Neuronal stem cell (in vitro differentiated cells): ENCODE measurements at regions not wholly inside any gene's neighbourhood (a gene's known extent, or its start where the extent isn't known, plus 50 kb on each side); places are given as distances from the start of the nearest gene placed in this dataset.

Experiments used
- DNase-seq: peaks from one replicate; pipeline ENCODE4 v3.0.0-alpha.2; 2013; ENCODE audit warnings: low spot score
- H2AFZ ChIP-seq: one replicate; pipeline ENCODE4 v1.6.1; 2013; ENCODE audit warnings: mild to moderate bottlenecking, low read length, inconsistent platforms
- H2AK5ac ChIP-seq: 2 replicates; pipeline ENCODE4 v1.6.1; 2013; ENCODE audit warnings: low read depth, mild to moderate bottlenecking, inconsistent platforms, low read length, moderate library complexity, mixed read lengths
- H2BK120ac ChIP-seq: 2 replicates; pipeline ENCODE4 v1.6.1; 2013; ENCODE audit warnings: low read depth, mild to moderate bottlenecking, inconsistent platforms, low read length, moderate library complexity, mixed read lengths
- H2BK12ac ChIP-seq: one replicate; pipeline ENCODE4 v1.6.1; 2013; ENCODE audit warnings: low read length, inconsistent platforms
- H2BK15ac ChIP-seq: 2 replicates; pipeline ENCODE4 v1.6.1; 2013; ENCODE audit warnings: mild to moderate bottlenecking, low read length, inconsistent platforms, mixed read lengths
- H2BK5ac ChIP-seq: one replicate; pipeline ENCODE4 v1.6.1; 2013; ENCODE audit warnings: inconsistent platforms, mild to moderate bottlenecking, low read length, moderate library complexity
- H3K14ac ChIP-seq: one replicate; pipeline ENCODE4 v1.6.1; 2013; ENCODE audit warnings: low read length, inconsistent platforms
- H3K18ac ChIP-seq: 2 replicates; pipeline ENCODE4 v1.6.1; 2013; ENCODE audit warnings: low read length, inconsistent platforms
- H3K23ac ChIP-seq: 2 replicates; pipeline ENCODE4 v1.6.1; 2013; ENCODE audit warnings: low read depth, mild to moderate bottlenecking, mixed read lengths, low read length, inconsistent platforms; ENCODE audit not compliant: poor library complexity
- H3K27ac ChIP-seq: replicated peaks from 3 replicates; pipeline ENCODE4 v1.5.1; 2013; ENCODE audit warnings: low read length, inconsistent platforms
- H3K27me3 ChIP-seq, 3 experiments: 2 replicates each; pipeline ENCODE4 v1.6.1; 2013; ENCODE audit warnings: low read length in 3 of 3, mild to moderate bottlenecking in 2 of 3, inconsistent platforms in 1 of 3, low read depth in 1 of 3, mixed read lengths in 1 of 3, moderate library complexity in 1 of 3; ENCODE audit not compliant: control insufficient read depth in 3 of 3, insufficient read depth in 3 of 3
- H3K36me3 ChIP-seq, 2 donors: replicated peaks in 1 of 2; 2 replicates each; pipeline ENCODE4 v1.6.1; 2013; ENCODE audit warnings: low read length in 2 of 2; ENCODE audit not compliant: control insufficient read depth in 2 of 2, insufficient read depth in 2 of 2
- H3K4ac ChIP-seq: 2 replicates; pipeline ENCODE4 v1.6.1; 2013; ENCODE audit warnings: inconsistent platforms, mild to moderate bottlenecking, low read length, moderate library complexity
- H3K4me1 ChIP-seq, 2 donors: 1 replicate in 1 of 2; 2 replicates in 1 of 2; pipeline ENCODE4 v1.6.1; 2013; ENCODE audit warnings: low read length in 2 of 2, low read depth in 1 of 2; ENCODE audit not compliant: control insufficient read depth in 2 of 2, insufficient read depth in 1 of 2
- H3K4me2 ChIP-seq: one replicate; pipeline ENCODE4 v1.6.1; 2013; ENCODE audit warnings: mild to moderate bottlenecking, low read length, inconsistent platforms; ENCODE audit not compliant: insufficient read depth, poor library complexity, severe bottlenecking
- H3K4me3 ChIP-seq, 2 donors: 2 replicates each; pipeline ENCODE4 v1.5.1; 2013; ENCODE audit warnings: low read length in 2 of 2, mild to moderate bottlenecking in 2 of 2, inconsistent platforms in 1 of 2, moderate library complexity in 1 of 2
- H3K79me1 ChIP-seq: one replicate; pipeline ENCODE4 v1.6.1; 2013; ENCODE audit warnings: low read depth, mild to moderate bottlenecking, inconsistent platforms, low read length, moderate library complexity
- H3K9ac ChIP-seq: one replicate; pipeline ENCODE4 v1.6.1; 2013; ENCODE audit warnings: mild to moderate bottlenecking, low read depth, low read length, inconsistent platforms; ENCODE audit not compliant: poor library complexity
- H3K9me3 ChIP-seq, 2 donors: replicated peaks in 1 of 2; 2 replicates each; pipeline versions ENCODE3 to v1.6.1; 2013; ENCODE audit warnings: low read length in 2 of 2, mild to moderate bottlenecking in 2 of 2, inconsistent platforms in 1 of 2, low read depth in 1 of 2, mixed read lengths in 1 of 2, moderate library complexity in 1 of 2; ENCODE audit not compliant: control insufficient read depth in 2 of 2, insufficient read depth in 1 of 2
- H4K8ac ChIP-seq: one replicate; pipeline ENCODE4 v1.6.1; 2013; ENCODE audit warnings: low read depth, mild to moderate bottlenecking, inconsistent platforms, low read length, moderate library complexity
- H4K91ac ChIP-seq: one replicate; pipeline ENCODE4 v1.6.1; 2013; ENCODE audit warnings: low read length, low read depth, mild to moderate bottlenecking, inconsistent platforms; ENCODE audit not compliant: poor library complexity
- WGBS, 2 donors: extraction: QIAGEN DNeasy Blood & Tissue Kit; methylation state at CpG; one replicate each; pipeline ENCODE4 v1.1.7; 2013; ENCODE audit warnings: missing lambda C conversion rate in 2 of 2, mixed read lengths in 1 of 2; ENCODE audit not compliant: insufficient read length in 2 of 2, insufficient replicate concordance in 1 of 2; ENCODE audit errors: extremely low coverage in 2 of 2; 5-methylcytosine and 5-hydroxymethylcytosine counted together

DNA sequence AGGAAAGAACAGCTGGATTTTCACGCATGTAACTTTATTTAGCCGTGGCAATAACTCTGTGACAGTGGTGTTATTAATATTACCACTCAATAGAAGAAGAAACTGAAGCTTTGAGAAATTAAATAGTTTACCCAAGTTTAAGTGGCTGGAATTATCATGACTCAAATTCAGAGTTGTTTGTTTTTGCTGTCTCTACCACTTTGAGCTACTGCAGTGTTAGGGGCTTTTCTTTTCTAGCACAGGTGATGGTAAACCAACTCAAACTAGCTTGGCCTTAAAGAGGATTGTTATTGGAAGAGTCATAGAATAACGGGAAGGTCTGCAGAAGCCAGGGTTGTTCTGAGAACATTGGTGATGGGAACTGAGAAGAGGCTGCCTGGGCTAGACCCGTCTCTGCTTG is 66.0 kb upstream of the PREP start:
- no peak overlapping the region for H2BK15ac ChIP-seq

GRCh38 chr6:105460860-105461259 is 58.0 kb upstream of the PREP start:
- no peak overlapping the region for H2BK5ac ChIP-seq
- no peak overlapping the region for H2BK15ac ChIP-seq
- no CpG with 5 or more reads among the region's 4 CpGs for WGBS, 2 donors
- no peak overlapping the region for H2BK12ac ChIP-seq
- no peaks in the 10 kb centered on the region for H3K27me3 ChIP-seq
- H3K27ac ChIP-seq: no peak overlapping the region
- H3K36me3 ChIP-seq: no peaks in the 10 kb centered on the region
- DNase-seq: no peak
- H3K4me2 ChIP-seq: no peak overlapping the region
- H4K91ac ChIP-seq: no peak overlapping the region
- peaks cover 0 to 2% of the 10 kb centered on the region in 2 donors for H3K4me1 ChIP-seq
- no peak overlapping the region for H2AK5ac ChIP-seq
- H3K14ac ChIP-seq: no peak overlapping the region
- no peak overlapping the region for H2AFZ ChIP-seq
- no peaks in the 10 kb centered on the region for H3K79me1 ChIP-seq
- no peak overlapping the region for H3K4ac ChIP-seq
- no peak overlapping the region for H3K4me3 ChIP-seq
- H3K18ac ChIP-seq: no peak overlapping the region
- peaks cover 3 to 11% of the 10 kb centered on the region in 2 donors for H3K9me3 ChIP-seq
- no peak overlapping the region for H3K23ac ChIP-seq
- no peak overlapping the region for H4K8ac ChIP-seq
- H3K9ac ChIP-seq: no peak overlapping the region
- H2BK120ac ChIP-seq: no peak overlapping the region

More for the DNA sequence above, 66.0 kb upstream of the PREP start:
- no peak for DNase-seq
- H2BK120ac ChIP-seq: no peak overlapping the region
- H3K36me3 ChIP-seq: no peaks in the 10 kb centered on the region
- H2BK5ac ChIP-seq: no peak overlapping the region
- H3K27ac ChIP-seq: no peak overlapping the region
- H3K4me3 ChIP-seq: no peak overlapping the region
- H3K27me3 ChIP-seq: no peaks in the 10 kb centered on the region
- H2AK5ac ChIP-seq: no peak overlapping the region
- H4K8ac ChIP-seq: no peak overlapping the region
- H3K23ac ChIP-seq: no peak overlapping the region
- no peak overlapping the region for H3K14ac ChIP-seq
- H2AFZ ChIP-seq: no peak overlapping the region
- no CpG with 5 or more reads among the region's 4 CpGs for WGBS, 2 donors
- no peak overlapping the region for H3K9ac ChIP-seq
- no peaks in the 10 kb centered on the region for H3K79me1 ChIP-seq
- peaks cover 0 to 6% of the 10 kb centered on the region in 2 donors for H3K9me3 ChIP-seq
- no peak overlapping the region for H3K4ac ChIP-seq
- no peak overlapping the region for H3K4me2 ChIP-seq
- H4K91ac ChIP-seq: no peak overlapping the region
- H3K18ac ChIP-seq: no peak overlapping the region
- no peak overlapping the region for H2BK12ac ChIP-seq
- H3K4me1 ChIP-seq: peaks cover 0 to 10% of the 10 kb centered on the region in 2 donors

DNA sequence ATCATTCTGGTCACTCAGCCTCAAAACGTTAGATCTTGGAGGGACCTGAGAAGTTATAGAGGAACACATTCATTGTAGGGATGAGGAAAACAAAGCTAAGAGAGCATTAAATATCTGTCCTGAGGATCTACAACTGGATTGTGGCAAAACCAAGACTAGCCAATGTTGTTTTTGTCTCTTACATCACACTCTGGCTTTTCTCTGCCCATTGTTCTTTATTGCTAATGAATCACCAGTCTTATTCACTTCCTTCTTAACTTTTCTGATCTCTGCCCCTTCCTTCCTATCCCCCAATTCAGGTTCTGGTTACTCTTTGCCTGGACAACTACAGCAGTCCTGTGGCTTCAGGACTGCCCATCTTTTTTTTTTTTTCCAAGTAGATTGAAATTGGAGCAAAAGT is 57.0 kb upstream of the PREP start:
- Histone ChIP-seq H2AFZ (no peak overlapping the region), H3K14ac (no peak overlapping the region), H2BK15ac (no peak overlapping the region), H3K23ac (no peak overlapping the region), H2BK120ac (no peak overlapping the region), H3K9ac (no peak overlapping the region), H2BK12ac (no peak overlapping the region), H2BK5ac (no peak overlapping the region), H4K8ac (no peak overlapping the region), H3K4ac (no peak overlapping the region), H4K91ac (no peak overlapping the region), H3K79me1 (no peaks in the 10 kb centered on the region), H3K4me3 (no peak overlapping the region), H3K27ac (no peak overlapping the region), H3K18ac (no peak overlapping the region), H3K36me3 (no peaks in the 10 kb centered on the region), H2AK5ac (no peak overlapping the region), H3K27me3 (no peaks in the 10 kb centered on the region), H3K4me2 (no peak overlapping the region), H3K4me1 (peaks cover 2% of the 10 kb centered on the region in 2 donors), H3K9me3 (peaks cover 3 to 8% of the 10 kb centered on the region in 2 donors)
- no peak for DNase-seq
- WGBS, 2 donors: no CpG with 5 or more reads among the region's 1 CpG

GRCh38 chr6:105459049-105459448 is 56.2 kb upstream of the PREP start:
- Histone ChIP-seq H2BK15ac (no peak overlapping the region), H3K27ac (no peak overlapping the region), H2AFZ (no peak overlapping the region), H2AK5ac (no peak overlapping the region), H3K4me2 (no peak overlapping the region), H3K79me1 (no peaks in the 10 kb centered on the region), H3K4me3 (no peak overlapping the region), H4K8ac (no peak overlapping the region), H3K27me3 (no peaks in the 10 kb centered on the region), H3K18ac (no peak overlapping the region), H3K9me3 (peaks cover 3 to 8% of the 10 kb centered on the region in 2 donors), H3K14ac (no peak overlapping the region), H3K4ac (no peak overlapping the region), H4K91ac (no peak overlapping the region), H3K9ac (no peak overlapping the region), H3K4me1 (peaks cover 2 to 9% of the 10 kb centered on the region in 2 donors), H3K36me3 (no peaks in the 10 kb centered on the region), H2BK12ac (no peak overlapping the region), H3K23ac (no peak overlapping the region), H2BK5ac (no peak overlapping the region), H2BK120ac (no peak overlapping the region)
- no CpG with 5 or more reads among the region's 9 CpGs for WGBS, 2 donors
- DNase-seq: no peak
